Activated CD4-positive, alpha-beta T cell treated with anti-CD3 and anti-CD28 coated beads, Interleukin-2, amount 50 U/mL, for 48 hours (primary cell): ENCODE measurements at regions not wholly inside any gene's neighbourhood (a gene's known extent, or its start where the extent isn't known, plus 50 kb on each side); places are given as distances from the start of the nearest gene placed in this dataset.

ENCODE experiments used
- DNase-seq, 2 experiments: peaks; one replicate each; pipeline ENCODE4 v3.0.0-alpha.2; 2020

DNA sequence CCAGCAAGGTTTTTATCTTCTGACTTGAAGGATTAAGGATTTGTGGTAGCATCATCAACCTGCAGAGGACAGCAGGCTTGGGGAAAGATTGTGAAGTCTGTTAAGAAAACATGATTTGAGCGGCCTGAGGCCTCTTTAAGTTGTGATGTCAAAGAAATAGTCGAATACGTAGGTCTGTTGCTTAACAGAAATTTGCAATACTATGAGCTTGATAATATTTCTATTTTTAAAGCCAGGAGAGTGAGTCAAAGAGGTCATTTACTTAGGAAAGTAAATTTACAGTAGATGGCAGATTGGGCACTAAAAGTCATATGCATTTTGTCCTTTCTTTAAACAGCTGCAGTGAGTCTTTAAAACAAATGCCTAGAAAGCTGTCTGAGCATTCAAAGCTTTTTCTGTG is 336.3 kb downstream of the DIPK2A start:
- DNase-seq: no peak

DNA sequence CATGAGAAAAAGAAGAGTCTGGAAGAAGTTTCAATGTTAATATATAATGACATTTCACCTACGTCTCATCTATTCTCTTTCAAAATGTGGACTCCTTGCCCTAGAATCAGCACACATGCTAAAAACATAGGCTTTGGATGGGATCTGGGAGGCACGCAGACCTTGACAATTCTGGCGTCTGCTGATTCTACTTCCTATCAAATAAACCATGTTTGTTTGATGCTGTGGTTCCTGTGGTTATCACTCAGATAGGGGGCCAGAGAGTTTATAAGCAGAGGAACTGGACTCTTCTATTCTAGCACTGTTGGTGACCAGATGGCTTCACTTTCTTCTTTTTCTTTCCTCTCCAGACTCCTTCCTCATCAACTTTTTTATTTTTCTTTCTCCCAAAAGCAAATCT is 336.8 kb downstream of the DIPK2A start:
- DNase-seq: no peak

DNA sequence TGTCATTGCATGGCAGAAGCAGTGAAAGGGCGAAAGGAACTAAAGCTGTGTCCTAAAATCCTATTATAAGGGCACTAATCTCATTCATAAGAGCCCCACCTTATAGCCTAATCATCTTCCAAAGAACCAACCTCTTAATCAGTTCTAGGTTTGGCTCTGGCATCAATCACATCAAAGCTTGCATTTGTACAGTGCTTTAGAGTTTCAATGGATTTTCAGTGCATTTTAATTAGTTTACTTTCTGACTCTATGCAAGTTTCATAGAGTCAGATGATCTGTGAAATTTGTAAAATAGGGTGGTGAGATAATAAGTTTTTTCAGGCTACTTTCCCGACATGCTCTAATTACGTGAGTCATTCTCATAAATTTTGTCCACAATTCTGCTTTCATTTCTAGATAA is 341.1 kb downstream of the DIPK2A start:
- DNase-seq: no peak

DNA sequence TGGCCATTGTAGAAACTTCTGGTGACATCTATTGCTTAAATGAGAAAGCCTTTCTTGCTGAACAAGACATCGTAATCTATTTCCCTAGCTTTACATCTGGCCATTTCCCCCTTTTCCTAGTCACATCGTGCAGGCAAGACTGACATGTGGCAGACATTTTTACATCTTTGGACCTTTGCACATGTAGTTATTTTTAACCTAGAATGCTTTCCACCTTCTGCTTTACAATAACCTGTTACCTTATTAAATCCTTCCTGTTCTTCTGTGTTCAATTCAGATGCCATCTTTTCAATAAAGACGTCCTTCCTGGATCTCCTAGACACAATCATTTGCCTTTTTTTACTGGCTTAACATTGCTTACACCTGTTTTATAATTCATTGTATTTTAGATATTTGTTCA is 343.3 kb downstream of the DIPK2A start:
- no peak for DNase-seq

DNA sequence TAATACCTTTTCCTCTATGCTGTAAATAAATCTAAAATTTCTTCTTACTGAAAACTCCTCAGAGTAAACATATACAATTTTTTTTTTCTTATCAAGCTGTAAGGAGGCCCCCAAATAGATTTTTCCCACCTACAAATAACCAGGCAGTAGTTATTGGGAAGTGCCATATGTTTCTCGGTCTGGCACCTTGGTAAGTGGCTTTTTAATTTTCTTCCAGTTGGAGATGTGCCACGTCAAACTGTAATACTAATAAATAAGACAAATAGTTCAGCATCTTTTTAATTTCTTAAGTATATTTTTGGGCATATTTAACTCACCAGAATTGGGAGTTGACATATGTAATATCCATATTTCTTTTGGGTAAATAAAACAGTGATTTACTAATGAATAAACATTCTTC is 346.3 kb downstream of the DIPK2A start:
- no peak for DNase-seq

DNA sequence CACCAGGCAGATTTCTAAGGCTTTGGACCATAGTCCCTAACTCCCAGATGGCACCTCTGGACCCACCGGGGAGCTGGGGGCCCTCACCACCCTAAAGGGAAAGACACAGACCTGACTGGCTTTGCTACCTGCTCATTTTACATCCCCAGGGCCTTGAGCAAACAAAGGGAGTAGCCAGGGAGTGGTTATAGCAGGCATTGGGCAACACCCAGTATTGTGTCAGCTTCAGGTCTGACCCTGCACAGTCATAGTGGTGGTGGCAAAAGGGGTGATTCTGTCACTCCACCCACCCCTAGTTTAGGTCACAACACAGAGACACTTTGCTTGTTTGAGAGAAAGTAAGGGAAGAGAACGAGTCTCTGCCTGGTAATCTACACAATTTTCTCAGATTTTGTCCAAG is 352.5 kb downstream of the DIPK2A start:
- no peak for DNase-seq

DNA sequence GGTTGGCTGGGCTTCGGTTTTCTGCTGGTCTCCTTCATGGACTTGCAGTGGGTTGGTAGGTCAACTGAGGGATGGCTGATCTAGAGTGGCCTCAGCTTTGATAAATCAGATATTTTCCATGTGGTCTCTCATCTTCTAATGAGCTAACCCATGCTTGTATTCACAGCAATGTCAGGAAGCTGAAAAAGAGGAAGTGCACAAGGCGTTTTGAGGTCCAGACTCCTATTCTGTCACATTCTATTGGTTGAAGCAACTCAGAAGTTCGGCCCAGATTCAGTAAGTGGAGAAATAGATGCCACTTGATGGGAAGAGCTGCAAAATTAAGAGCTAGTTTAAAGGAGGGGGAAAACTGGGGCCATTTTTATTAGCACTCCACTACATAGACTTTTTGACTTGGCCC is 361.2 kb downstream of the DIPK2A start:
- DNase-seq: no peak

DNA sequence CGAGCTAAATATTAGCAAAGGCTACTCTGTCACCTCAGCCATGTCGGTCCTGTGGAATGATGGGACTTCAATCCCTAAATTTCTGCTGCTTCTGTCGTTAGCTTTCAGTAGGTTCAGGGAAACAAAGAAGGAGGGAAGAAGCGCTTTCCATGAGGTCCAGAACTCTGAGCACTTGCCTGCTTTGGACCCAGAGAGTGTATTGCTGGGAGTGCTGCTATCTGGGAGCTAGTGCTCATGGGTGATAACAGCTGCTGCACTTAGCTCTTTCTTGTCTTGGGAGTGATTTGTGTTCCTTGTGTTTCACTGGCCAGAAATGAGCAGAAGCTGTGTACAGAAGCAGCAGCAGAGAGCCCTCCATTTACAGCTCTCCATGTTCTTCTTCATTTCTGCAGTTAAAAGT is 369.8 kb downstream of the DIPK2A start:
- DNase-seq: no peak

DNA sequence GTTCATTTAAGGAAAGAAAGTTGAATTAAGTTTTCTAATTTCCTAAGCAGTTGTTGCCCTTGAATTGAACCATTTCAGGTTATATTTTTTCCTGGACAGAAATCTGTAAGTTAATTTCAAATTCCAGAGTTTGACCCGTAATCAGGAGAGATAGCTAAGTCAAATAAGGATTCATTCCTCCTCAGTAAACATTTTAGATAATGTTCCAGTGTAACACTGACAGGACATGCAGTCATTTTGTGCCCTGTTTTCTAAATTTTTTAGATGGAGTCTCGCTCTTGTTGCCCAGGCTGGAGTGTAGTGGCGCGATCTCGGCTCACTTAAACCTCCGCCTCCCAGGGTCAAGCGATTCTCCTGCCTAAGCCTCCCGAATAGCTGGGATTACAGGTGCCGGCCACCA is 371.7 kb downstream of the DIPK2A start:
- no peak for DNase-seq

DNA sequence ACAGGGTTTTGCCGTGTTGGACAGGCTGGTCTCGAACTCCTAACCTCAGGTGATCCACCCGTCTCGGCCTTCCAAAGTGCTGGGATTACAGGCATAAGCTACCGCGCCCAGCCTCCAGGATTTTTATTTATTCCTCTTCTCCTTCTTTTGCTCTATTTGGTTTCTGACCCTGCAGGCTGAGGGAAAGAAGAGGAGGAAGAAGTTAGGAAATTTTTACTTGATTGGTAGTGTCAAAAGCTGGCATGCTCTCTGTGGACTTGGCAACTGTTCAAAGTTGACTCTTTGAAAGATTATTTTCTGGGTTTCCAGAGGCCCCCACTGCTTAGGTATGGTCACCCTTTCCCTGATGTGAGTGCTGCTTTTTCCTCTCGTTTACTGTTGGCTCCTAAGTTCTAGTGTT is 372.2 kb downstream of the DIPK2A start:
- DNase-seq: no peak

DNA sequence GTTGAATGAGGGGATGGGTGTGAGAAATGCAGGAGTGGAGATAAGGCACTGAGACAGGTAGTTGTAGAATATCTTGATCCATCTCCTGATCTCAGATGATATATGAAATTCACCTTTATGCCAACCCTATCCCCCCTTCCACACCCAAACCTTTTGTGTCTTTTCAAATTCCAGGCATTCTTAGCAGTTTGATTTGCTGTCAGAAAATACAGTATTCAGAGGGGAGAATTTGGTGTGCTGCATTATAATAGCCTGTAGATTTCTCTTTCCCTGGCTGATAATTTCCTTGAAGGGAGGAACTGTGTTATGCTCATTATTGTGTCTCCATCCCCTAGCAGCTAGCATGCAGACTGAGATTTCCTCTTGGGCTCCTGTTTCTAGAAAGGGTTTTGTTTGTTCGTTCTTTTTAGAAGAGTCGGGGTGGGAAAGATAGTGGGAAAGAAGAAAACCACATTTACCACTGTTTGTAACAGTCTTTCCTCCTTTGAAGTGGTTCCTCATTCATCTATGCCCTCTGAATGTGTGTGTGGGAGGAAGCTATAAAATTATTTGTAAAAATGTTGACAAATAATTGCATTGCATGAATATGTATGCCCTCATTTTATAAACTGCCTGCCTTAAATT is 373.4 kb downstream of the DIPK2A start:
- DNase-seq: no peak

DNA sequence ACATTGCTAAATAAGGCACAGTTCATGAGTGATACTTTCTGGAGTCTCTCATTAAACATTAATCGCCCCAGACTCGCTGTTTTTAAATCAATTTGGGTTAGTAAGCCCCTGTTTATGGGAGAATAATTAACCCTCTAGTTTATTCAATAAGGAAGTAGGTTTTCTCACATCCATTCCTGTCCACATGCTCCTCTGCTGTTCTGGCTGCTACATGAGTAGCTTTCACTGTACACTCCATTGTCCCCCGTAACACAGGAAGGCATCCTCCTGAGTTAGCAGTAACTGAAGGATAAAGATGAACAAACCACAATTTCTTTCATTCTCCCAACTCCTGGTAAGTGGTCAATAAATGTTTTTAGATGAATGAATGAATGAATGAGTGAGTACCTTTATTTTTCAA is 378.5 kb downstream of the DIPK2A start:
- DNase-seq: no peak

DNA sequence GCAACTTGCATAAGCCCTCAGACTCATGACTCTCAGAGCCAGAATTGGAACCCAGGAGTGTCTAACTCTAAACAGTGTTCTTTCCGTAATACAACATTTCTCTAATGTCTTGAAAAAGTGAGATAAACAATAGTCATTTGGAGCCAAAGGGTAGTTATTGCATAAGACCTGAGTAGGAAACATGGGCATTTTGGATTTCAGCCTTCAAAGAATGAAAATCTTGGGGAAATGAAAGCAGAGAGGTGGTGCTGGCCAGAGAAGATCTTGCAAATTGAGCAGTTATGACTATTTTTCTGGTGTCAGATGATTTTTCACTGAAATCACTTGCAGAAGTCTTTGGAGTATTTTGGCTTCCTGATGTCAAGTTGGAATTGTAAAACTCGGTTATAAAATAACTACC is 379.4 kb downstream of the DIPK2A start:
- no peak for DNase-seq

DNA sequence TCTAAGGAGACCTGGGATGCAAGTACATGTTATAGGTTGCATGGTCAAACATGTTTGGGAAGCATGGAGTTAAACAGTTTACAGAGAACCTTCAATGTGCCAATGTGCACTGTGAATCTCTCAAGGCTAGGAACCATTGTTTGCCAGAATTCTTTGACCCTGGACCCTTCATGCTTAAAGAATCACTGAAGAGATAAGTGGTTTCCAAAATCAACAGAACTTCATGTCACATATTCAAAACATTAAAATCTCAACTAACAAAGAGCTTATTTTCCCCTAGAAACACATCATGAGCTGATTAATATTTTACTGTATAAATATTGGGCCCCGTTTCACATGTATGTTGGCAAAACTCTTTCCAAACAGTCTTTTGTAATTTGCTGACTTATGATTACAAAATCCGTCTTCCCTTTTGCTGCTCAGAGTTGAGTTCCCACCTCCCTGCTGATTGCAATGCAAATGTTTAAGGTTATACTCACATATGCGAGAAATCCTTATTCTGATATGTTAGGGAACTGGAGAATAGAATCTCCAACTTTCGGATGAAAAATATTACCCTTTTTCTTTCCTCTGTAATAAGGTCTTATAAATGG is 380.2 kb downstream of the DIPK2A start:
- DNase-seq: no peak

DNA sequence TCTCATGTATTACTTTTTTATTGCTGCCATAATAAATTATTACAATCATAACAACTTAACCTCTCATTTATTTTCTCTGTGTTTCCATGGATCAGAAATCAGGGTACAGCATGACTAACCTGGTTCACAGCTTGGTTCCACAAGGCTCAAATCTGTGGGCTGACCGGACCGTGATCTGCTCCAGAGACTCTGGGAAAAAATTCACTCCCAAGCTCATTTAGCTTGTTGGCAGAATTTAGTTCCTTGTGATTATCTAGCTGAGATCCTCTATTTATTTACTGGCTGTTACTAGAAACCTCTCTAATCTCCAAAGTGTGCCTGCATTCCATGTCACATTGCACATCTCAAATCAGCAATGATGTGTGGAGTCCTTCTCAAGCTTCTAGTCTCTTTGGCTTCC is 386.6 kb downstream of the DIPK2A start:
- DNase-seq: no peak

DNA sequence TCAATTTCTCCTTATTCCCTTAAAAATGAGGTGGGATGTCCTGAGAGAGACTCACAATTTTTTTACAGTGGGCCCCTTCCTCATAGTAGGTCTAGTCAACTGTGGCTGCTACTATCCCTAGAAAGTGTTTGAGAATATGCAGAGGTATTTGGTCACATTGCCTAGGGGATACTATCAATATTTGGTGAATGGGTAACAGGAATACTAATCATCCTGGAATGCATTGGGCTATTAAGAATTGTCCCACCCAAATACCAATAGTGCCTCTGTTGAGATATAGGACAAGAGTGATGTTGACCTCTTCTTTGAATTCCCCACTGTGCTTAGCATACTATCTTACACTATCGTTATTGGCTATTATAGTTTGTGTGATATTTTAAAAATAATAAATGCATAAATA is 389.4 kb downstream of the DIPK2A start:
- no peak for DNase-seq

DNA sequence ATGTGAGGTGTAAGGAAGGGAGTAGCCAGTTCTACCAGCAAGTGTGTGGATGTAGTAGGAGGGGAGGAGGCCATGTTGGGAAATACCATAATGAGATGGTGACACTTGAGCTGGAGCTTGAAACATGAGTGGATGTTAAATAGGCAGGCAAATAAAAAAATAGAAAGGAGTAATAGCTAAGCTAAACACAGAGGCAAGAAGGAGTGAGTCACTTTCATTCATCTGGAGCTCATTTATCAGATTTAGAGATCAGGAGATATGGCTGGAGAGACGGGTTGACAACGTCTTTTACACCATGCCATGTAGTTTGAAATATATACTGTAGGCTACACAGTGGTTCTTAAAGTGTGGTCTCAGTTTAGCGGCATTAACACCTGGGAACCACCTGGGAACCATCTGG is 390.5 kb downstream of the DIPK2A start:
- DNase-seq: no peak

DNA sequence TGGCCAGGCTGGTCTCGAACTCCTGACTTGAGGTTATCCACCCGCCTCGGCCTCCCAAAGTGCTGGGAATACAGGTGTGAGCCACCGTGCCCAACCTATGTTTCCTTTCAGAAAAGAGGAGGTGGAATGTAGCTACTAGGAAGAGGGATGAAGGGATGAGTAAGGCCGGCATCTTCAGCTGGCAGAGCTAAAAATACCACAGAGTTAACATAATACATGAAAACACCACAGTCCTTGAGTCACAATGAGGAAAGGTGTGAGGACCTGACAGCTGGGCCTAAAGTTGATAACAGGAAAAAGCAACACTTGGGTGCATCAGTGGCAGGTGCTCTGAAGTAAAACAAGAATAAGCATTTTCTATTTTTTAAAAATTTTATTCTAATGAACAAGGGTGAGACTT is 392.2 kb downstream of the DIPK2A start:
- no peak for DNase-seq

DNA sequence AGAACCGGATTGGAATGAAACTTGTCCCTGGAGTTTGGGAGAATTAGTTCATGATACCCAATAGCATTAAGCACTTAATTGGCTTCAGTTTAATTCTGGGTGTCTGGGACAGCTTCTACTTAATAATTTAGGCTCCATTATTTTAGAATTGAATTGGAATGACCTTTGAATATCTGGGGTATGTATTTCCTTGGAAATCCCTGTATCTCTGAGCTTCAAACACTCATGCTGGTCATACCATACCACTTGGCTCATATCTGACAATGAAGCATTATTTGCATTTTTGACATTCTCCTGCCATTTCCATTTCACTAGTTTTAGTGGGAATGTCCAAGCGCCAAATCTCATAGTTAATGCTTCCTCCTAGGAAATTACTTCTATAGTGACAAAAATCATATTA is 393.1 kb downstream of the DIPK2A start:
- DNase-seq: no peak

DNA sequence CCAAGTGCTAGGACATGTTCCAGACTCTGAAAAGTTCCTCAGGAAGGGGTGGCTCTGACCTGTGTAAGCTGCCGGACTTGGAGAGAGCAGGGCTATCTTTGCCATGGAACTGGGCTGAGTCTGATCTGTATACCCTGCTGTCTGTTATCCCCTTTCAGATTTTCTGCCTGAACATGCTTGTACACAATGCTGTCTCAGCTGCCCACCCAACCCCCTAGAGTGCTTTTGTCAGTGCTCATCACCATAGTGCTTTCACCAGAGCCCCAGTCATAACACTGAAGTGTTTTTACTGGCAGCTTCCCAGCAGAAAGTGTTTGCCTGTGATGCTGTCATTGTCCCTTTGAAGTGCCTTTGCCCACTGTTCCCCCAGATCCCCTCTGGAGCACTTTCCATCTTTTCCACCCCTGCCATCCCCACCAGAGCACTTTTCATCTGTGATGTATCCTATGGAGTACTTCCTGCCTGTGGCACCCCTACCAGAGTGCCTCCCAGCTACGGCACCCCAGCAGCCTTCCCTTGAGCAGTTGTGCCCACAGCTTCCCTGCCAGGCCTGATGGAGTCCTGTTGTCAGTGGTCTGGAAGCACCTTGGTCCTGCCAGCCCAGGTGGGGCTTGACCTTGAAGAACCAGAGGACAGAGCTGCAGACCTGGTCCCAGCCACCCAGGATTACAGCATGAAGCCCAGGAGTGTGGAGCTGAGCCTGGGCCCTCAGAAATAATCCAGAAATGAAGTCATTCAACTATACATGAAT is 397.7 kb downstream of the DIPK2A start:
- DNase-seq: no peak

DNA sequence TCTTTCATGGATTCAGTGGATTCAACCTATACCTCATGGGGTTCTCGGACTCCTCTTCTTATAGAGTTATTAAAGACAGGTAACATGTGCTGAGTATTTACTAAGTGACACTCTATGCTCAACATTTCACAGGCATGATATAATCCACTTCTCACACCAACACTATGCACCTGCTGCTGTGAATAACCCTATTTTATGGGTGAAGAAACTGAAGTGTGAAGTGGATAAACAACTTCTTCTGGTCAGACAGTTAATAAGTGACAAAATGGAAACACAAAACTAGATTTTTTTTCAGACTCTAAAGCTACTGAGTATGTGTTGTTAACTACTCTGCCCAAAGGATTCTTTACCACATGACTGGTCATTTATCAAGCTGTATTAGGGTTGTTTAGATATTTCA is 403.5 kb downstream of the DIPK2A start:
- DNase-seq: no peak

DNA sequence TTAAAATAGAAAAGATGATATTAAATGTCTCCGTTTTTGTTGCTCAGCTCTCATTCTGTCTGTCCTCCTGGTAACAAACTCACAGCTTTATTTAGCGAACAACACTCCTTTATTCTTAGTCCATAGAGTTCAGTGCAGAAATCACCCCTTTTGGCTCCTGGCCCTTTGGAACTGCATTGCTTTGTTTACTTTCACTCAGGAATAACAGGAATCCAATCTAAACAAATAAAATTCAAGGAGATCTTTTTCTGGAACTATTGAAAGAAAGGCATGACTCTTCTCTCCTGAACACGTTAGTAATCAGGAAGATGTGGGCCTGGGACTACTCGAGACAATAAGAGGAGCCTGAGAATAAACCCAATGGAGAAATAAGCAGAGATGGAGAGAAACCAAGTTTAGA is 409.2 kb downstream of the DIPK2A start:
- no peak for DNase-seq

DNA sequence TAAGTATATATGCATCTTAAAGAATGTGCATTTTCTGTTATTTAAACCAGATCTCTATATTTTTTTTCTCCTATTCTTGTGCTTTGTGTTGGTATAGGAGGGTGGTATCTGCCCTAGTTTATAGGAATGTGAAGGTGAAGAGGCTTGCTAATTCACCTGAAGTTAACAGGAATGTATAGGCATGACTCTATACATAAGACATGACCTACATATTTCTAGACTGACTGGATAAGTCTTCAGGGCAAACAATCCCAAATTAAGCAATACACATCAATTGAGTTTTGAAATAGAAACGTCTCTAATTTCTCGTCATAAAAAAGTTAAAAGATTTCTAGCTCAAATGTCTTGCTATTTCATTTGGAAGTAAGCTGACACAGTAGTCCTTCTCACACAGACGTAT is 410.0 kb downstream of the DIPK2A start:
- DNase-seq: no peak

DNA sequence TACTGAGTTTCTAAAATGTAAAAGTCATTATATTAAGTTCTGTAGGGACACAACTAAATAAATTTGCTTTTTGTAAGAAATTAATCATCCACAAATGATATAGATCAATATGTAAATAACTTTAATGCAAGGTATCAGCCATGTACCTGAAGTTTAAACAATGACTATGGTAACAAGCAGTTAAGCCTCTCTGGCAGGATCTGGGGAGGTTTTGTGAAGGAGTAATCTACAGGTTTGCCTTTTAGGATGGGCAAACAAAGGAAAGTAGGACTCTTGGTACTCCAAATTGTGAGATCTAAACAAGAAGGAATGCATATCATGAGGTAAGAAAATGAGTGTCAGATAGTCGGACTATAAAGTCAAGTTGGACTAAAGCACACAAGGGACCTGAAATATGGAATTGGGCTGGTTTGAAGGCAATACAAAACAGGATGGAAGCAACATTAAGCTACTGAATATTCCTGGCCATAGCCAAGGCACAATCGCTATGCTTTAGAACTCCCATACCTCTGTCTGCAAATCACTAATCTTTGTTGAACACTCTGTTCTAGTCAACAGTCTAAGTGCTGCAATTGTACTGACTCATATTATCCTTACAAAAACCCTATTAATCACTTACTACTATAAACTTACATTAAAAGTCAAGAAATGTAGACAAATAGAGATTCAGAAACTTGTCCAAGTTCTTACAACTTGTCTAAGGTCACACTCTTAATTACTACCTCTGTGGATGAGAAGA is 412.8 kb downstream of the DIPK2A start:
- no peak for DNase-seq
